GM18519 (cell line): ENCODE measurements at regions not wholly inside any gene's neighbourhood (a gene's known extent, or its start where the extent isn't known, plus 50 kb on each side); places are given as distances from the start of the nearest gene placed in this dataset.
A peak's percentile ranks its signal among the peaks of the same experiment; 100 is the strongest.

Experiments
- ATAC-seq: cut with Tn5 transposase; IDR thresholded peaks from one replicate; pipeline ENCODE4 v1.9.1; 2021; ENCODE audit warnings: mild to moderate bottlenecking, moderate library complexity; ENCODE audit not compliant: unreplicated experiment, low FRiP score

- no peak for ATAC-seq
These were observed 89.9 kb downstream of the TSEN15 start for GRCh38 chr1:184141361-184141880.

GRCh38 chr1:184143449-184143848, 91.9 kb downstream of the TSEN15 start:
- no peak for ATAC-seq

DNA sequence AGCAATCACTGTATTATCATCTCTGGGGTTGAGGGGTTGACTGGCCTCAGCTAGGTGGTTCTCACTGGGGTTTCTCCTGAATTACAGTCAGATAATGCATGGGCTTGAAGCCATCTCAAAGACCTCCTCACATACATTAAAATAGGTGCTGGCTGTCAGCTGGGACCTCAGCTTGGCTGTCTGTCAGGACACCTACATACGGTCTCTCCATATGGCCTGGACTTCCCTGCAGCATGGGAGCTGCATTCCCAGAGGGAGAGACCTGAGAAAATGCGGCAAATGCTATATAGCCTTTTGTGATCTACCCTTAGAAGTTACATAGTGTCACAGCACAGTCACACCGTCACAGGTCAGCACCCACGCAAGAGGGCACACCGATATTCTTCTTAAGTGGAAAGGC, 93.6 kb downstream of the TSEN15 start:
- ATAC-seq, result no peak

DNA sequence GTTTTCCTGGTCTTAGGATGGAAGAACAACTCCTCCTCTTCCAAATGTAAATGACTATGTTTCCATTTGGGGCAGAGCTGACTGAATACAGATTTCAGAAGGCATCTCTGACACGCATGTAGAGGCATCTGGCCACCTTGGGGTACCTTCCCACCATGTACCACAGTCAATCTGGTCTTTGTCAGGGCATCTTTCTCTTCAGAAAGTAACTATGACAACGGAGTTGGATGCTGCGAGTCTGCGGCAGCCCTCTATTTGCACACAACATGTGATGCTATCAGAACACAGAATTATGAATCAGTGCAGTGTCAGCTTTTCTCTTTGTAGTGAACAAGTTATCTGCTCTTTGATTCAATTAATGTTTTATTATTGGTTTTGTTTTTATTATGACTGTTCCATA, 94.7 kb downstream of the TSEN15 start:
- no peak for ATAC-seq

DNA sequence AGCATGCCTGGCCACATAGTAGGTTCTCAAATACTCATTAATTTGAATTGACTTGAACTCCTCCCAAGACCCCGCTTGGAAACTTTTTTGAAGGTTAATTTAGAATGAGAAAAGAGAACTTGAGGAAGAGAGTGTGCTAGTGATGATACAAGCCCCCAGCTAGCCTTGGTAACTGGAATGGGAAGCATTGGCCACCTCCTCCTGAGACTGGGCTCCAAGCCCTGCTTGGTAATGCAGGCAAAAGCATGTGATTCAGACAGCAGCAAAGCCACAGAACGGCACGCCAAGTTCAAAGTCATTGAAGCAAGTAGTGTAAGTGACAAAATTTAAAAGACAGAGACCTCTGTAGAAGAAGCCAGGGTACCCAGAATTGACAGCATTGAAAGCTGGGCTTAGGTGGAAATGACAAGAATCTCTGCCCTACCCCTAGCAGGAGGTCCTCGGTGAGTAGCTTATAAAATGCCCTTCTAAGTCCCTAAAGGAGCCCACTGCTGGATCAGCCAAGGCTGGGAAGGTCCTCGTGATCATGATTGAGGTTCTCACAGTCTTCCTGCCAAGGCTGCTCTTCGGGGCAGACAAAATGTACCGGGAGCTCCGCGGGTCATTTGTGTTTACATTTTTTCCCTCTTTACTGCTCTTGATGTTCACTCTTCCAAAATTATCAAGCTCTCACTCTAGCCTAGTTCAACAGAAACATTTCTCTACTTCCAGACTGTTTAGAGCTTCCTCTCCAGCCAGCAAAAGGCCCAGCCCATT, 99.4 kb downstream of the TSEN15 start:
- ATAC-seq, result no peak

DNA sequence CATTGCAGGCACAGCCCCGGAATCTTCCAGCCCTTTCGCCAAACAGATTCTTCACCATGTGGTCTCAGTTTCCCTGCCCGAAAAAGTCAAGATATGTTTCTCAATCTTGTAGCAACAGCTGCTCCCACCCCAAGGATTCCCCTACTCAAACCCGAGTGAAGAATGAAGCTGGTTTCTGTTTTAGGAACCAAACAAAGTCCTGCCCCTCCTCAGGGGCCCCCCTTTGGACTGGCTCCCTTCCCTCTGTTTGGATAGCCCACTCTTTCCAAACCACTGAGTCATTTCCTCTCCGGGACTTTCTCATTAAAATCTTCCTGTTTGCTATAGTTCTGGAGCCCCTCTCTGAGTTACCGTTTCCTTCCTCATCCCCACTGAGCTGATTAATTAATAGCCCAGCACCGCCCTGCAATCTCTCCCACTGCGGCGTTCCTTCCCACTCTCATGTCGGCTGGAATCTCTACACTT, 100.9 kb downstream of the TSEN15 start:
- no peak for ATAC-seq

DNA sequence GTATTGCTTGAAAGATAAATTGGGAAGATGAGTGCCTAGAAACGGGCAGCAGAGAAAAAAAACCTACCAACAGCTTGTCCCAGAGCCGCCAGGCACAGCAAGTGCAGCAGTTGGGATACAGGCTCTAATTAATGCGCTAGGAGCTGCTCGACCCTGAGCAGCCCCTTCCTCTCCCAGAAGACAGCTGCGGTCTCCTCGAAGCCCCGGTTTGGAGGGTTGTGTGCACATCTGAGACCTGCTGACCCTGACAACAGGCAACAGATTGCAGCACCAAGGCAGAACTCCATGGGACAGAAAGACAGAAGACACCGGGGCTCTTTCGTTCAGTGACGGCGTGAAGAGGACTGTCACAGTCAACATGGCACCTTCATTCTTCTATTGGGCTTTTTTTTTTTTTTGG, 101.4 kb downstream of the TSEN15 start:
- no peak for ATAC-seq

DNA sequence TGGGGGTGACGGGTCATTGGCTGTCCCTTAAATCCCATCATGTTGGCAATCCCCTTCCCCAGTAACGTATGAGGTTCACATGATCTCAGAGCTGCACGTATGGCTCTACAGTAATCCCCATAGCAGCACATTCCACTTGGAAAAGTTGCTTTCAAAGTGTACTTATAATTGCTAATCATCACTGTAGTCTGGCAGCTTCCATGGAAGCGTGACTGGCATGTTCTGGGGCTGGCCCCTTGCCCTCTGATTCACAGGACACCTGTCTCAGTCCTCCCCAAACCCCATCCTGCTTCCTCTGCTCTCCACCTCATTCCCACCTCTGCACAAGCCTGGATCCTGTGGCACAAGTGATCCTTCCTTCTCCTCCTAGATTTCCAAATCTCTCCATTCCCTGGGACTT, 102.2 kb downstream of the TSEN15 start:
- no peak for ATAC-seq

- ATAC-seq, result no peak
These were observed 105.2 kb downstream of the TSEN15 start for GRCh38 chr1:184156521-184157393.

- ATAC-seq, result no peak
These were observed 105.8 kb downstream of the TSEN15 start for GRCh38 chr1:184157394-184157742.

GRCh38 chr1:184158896-184159681, 107.6 kb downstream of the TSEN15 start:
- no peak for ATAC-seq

DNA sequence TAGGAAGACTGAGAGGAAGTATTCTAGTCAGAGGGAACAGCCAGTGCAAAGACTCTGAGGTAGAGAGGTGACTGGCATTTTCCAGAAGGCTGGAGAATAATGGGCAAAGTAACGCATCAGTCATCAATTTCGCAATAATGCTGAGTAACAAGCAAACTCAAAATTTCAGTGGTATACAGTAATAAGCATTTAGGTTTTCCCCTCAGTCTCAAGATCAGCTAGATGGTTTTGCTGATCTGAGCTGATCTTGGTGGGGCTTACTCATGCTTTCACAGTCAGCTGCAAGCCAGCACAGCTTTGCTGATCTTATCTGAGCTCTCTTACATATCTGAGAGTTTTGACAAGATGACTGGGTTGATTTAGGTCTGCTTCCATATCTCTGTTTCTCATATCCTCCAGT, 108.7 kb downstream of the TSEN15 start:
- peak; percentile 28 for ATAC-seq

DNA sequence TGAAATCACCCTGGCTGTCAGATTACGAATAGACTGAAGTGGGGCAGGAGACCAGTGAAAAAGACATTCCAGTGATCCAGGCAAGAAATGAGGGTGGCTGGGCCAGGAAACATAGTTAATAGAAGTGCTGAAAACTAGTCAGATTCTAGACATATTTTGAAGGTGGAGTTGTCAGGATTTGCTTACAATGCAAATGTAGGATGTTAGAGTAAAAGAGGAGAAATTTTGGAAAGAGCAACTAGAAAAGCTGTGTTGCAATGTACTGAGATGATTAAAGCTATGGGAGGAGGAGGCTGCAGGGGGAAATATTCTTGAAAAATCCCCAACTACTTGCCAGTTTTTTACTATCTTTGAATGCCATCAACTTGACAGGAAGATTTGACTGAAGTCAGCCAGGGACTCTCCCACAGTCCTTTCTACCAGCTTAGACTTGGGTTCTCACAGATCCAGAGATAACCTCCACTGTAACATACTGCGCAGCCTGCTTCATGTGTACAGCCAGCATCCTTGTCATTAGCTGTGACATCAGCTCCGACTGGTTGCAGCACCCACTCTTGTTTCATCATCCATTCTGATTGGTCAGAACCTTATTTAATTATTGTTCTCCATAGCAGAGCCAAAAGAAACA, 109.7 kb downstream of the TSEN15 start:
- no peak for ATAC-seq

- no peak for ATAC-seq
These were observed 110.8 kb downstream of the TSEN15 start for GRCh38 chr1:184162281-184162680.

DNA sequence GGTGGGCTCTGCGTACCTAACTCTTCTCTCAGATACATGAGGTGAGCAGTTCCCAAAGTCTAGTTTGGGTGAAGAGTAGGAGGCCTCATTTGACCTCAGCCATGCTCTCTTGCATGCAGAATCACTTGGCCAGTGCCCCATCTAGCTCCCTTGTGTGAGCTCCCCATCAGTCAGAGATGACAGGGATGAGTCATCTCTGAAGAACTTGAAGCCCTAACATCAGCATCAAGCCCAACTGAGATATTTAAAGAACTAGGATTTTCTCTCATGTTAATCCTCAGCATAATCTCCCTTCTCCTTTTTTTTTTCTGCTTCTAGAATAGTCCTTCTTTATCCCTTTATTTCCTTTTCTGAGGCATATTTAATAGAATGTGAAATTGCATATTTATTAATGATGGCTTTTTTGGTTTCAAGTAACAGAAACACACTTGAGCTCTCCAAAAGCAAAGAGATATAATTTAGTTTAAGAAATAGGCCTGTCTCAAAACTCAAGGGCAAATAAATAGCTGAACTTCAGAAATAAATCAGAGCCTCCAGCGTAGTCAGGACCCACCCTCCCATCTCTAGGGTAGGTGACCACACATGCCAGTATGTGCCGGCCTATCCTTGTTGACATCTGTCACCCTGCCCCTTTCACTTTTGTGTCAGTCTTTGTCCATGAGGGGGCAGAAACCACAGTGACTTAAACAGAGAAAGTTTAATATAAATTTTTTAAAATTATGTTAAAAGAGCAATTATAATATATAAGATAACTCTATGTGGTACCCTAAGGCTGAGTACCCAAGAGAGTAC, 112.3 kb downstream of the TSEN15 start:
- peak; percentile 86 for ATAC-seq

DNA sequence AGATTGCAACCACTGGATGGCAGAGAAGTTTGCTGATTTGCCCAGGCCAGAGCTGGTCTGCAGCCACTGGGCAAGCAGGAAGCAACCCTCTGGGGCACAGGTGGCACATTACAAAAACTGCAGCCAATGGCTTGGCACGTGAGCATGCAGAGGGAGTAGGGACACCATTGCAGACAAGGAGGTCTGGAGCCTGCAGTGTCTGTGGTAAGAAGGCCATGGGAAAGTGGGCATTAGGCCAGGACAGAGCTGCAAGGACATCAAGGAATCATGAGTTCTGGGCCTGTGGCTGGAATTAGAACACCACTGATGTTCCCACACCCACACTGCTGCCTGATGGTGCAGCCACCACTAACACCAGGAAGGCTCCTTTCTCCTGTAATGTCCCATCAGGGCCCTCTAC, 113.0 kb downstream of the TSEN15 start:
- no peak for ATAC-seq

GRCh38 chr1:184166485-184166884, 115.0 kb downstream of the TSEN15 start:
- no peak for ATAC-seq

- ATAC-seq, result no peak
These were observed 115.8 kb downstream of the TSEN15 start for GRCh38 chr1:184167352-184167751.

DNA sequence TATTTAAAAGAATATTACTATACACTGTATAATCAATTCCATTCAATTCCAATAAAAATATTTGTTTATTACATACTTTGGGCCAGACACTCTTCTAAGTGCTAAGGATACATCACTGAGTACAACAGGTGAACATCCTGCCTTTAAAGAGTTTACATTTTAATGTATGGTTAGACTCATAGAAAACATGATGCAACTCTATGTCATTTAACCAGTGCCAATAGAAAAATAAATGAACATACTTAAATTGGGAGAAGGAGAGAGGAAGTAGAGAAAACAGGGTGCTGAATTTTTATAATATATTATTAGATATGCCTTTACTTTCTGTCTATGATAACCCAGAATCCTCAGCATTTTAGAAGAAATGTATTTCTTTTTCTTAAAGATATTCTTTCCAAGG, 119.2 kb downstream of the TSEN15 start:
- no peak for ATAC-seq

DNA sequence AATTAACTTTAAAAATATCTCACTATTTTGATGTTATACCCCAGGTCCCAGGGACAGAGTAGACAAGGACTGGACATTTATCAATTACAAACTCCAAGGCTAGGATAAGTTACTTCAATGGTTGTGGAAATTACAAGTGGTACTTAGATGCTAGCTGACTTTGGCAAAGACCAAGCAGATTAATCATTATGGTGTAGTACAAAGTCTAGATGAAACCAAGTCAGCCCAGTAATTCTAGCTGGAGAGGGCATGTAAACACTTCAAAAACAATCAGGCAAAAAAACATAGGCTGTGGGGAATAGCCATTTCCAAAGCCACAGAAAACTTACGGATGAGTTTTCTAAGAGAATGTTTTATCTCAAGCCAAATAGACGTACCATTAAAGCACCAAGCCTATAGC, 124.5 kb downstream of the TSEN15 start:
- ATAC-seq, result no peak
